ENCODE measurements at regions not wholly inside any gene's neighbourhood (a gene's known extent, or its start where the extent isn't known, plus 50 kb on each side); places are given as distances from the start of the nearest gene placed in this dataset.

GRCh38 chr11:70872955-70873735, 379.2 kb downstream of the SHANK2 start:
- no peak for DNase-seq (ENCODE audit: low read depth)

- DNase-seq (ENCODE audit: low read depth), result no peak
Observed at GRCh38 chr11:70873736-70874412, 378.5 kb downstream of the SHANK2 start.

GRCh38 chr11:70876685-70877084, 375.7 kb downstream of the SHANK2 start:
- DNase-seq (ENCODE audit: low read depth), result no peak

GRCh38 chr11:70877151-70877550, 375.2 kb downstream of the SHANK2 start:
- DNase-seq (ENCODE audit: low read depth), result no peak

GRCh38 chr11:70878366-70878765, 374.0 kb downstream of the SHANK2 start:
- no peak for DNase-seq (ENCODE audit: low read depth)

GRCh38 chr11:70879601-70880285, 372.6 kb downstream of the SHANK2 start:
- no peak for DNase-seq (ENCODE audit: low read depth)

GRCh38 chr11:70880416-70880815, 372.0 kb downstream of the SHANK2 start:
- no peak for DNase-seq (ENCODE audit: low read depth)

GRCh38 chr11:70881948-70882715, 370.2 kb downstream of the SHANK2 start:
- no peak for DNase-seq (ENCODE audit: low read depth)

- no peak for DNase-seq (ENCODE audit: low read depth)
Observed at GRCh38 chr11:70882716-70883085, 369.7 kb downstream of the SHANK2 start.

GRCh38 chr11:70883323-70883940, 368.9 kb downstream of the SHANK2 start:
- DNase-seq (ENCODE audit: low read depth), result no peak

GRCh38 chr11:70883973-70884623, 368.3 kb downstream of the SHANK2 start:
- DNase-seq (ENCODE audit: low read depth), result no peak

- DNase-seq (ENCODE audit: low read depth), result no peak
Observed at GRCh38 chr11:70885281-70886231, 366.8 kb downstream of the SHANK2 start.

- no peak for DNase-seq (ENCODE audit: low read depth)
Observed at GRCh38 chr11:70886256-70886655, 366.1 kb downstream of the SHANK2 start.

GRCh38 chr11:70886676-70887541, 365.5 kb downstream of the SHANK2 start:
- DNase-seq (ENCODE audit: low read depth), result no peak

GRCh38 chr11:70887542-70887827, 364.9 kb downstream of the SHANK2 start:
- DNase-seq (ENCODE audit: low read depth), result no peak

- DNase-seq (ENCODE audit: low read depth), result no peak
Observed at GRCh38 chr11:70888061-70888460, 364.3 kb downstream of the SHANK2 start.

- no peak for DNase-seq (ENCODE audit: low read depth)
Observed at GRCh38 chr11:70889411-70889810, 363.0 kb downstream of the SHANK2 start.

- DNase-seq (ENCODE audit: low read depth), result no peak
Observed at GRCh38 chr11:70891844-70892380, 360.5 kb downstream of the SHANK2 start.

GRCh38 chr11:70892889-70893288, 359.5 kb downstream of the SHANK2 start:
- no peak for DNase-seq (ENCODE audit: low read depth)
